ENCODE measurements at regions not wholly inside any gene's neighbourhood (a gene's known extent, or its start where the extent isn't known, plus 50 kb on each side); places are given as distances from the start of the nearest gene placed in this dataset.

DNA sequence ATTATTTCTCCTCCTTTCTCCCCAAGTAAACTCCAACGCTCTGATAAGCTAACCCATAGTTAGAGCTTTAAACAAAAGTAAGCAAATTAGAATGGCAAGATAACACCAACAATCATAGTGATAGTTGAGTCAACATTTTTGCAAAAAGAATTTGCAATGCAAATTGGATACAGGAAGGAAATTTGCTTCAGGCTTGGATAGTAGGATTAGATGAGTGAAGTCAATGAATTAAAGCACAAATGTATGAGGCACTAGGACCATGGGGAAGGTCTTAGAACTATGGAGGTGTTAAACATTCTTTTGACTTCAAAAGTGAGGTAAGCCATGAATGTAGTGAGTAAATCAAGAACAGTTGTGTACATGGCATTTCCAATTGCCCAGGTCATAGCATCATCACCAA is 289.8 kb upstream of the GRAMD2B start:
- TF ChIP-seq GATA2 (IDR thresholded peaks at IDR 0.05; ENCODE audit: low read depth, low read length) (no peak), GATA3 (IDR thresholded peaks at IDR 0.05; ENCODE audit: low read depth, low read length) (no peak)

Measured in SH-SY5Y (cell line).